ENCODE measurements at regions not wholly inside any gene's neighbourhood (a gene's known extent, or its start where the extent isn't known, plus 50 kb on each side); places are given as distances from the start of the nearest gene placed in this dataset.

GRCh38 chr10:131729938-131730660 is 170.7 kb upstream of the PPP2R2D start:
- 49 to 52% methylated on average over 10 to 14 of the region's 14 CpGs for WGBS, 2 donors
- no peak for TF ChIP-seq CTCF (IDR thresholded peaks at IDR 0.05)
- no peak for TF ChIP-seq POLR2A (IDR thresholded peaks at IDR 0.05)
- Histone ChIP-seq H3K4me1 (no peaks in the 10 kb centered on the region), H3K27me3 (no peaks in the 10 kb centered on the region), H3K9me3 (peaks cover 0 to 11% (median 0%) of the 10 kb centered on the region in 3 donors), H3K36me3 (replicated peaks in 1 of 2; ENCODE audit: insufficient read depth in 1 of 2, low read depth in 2 of 2) (no peaks in the 10 kb centered on the region), H3K4me3 (no peak overlapping the region), H3K27ac (no peak overlapping the region)
- DNase-seq (peak in 1 of 4 donors; percentile 7), ATAC-seq (no peak)
- intact Hi-C loops (cut with DNase I): no loop called here

- H3K27ac ChIP-seq: no peak overlapping the region
- TF ChIP-seq POLR2A (IDR thresholded peaks at IDR 0.05): no peak
- no peak for TF ChIP-seq CTCF (IDR thresholded peaks at IDR 0.05)
- 76 to 81% methylated on average over 18 of the region's 18 CpGs for WGBS, 2 donors
- peaks cover 0 to 11% (median 0%) of the 10 kb centered on the region in 3 donors for H3K9me3 ChIP-seq
- intact Hi-C loops (cut with DNase I): no loop called here
- H3K36me3 ChIP-seq (replicated peaks in 1 of 2; ENCODE audit: insufficient read depth in 1 of 2, low read depth in 2 of 2): no peaks in the 10 kb centered on the region
- ATAC-seq (no peak), DNase-seq (no peak)
- no peaks in the 10 kb centered on the region for H3K27me3 ChIP-seq
- H3K4me1 ChIP-seq: no peaks in the 10 kb centered on the region
- H3K4me3 ChIP-seq: no peak overlapping the region
Measured at GRCh38 chr10:131730771-131731497, 169.9 kb upstream of the PPP2R2D start.

GRCh38 chr10:131731780-131732630 is 168.8 kb upstream of the PPP2R2D start:
- Histone ChIP-seq H3K9me3 (peaks cover 0 to 11% (median 0%) of the 10 kb centered on the region in 3 donors), H3K27me3 (no peaks in the 10 kb centered on the region), H3K27ac (no peak overlapping the region), H3K4me3 (no peak overlapping the region), H3K4me1 (no peaks in the 10 kb centered on the region), H3K36me3 (replicated peaks in 1 of 2; ENCODE audit: insufficient read depth in 1 of 2, low read depth in 2 of 2) (no peaks in the 10 kb centered on the region)
- TF ChIP-seq CTCF (IDR thresholded peaks at IDR 0.05) (no peak), POLR2A (IDR thresholded peaks at IDR 0.05) (no peak)
- 68 to 80% methylated on average over 8 to 9 of the region's 9 CpGs for WGBS, 2 donors
- intact Hi-C loops (cut with DNase I): no loop called here
- ATAC-seq: no peak
- no peak for DNase-seq

- H3K4me3 ChIP-seq: no peak overlapping the region
- no peak for TF ChIP-seq CTCF (IDR thresholded peaks at IDR 0.05)
- no peak for TF ChIP-seq POLR2A (IDR thresholded peaks at IDR 0.05)
- no peak for DNase-seq
- 60 to 62% methylated on average over 5 of the region's 5 CpGs for WGBS, 2 donors
- no peaks in the 10 kb centered on the region for H3K4me1 ChIP-seq
- H3K9me3 ChIP-seq: peaks cover 0 to 11% (median 0%) of the 10 kb centered on the region in 3 donors
- H3K36me3 ChIP-seq (replicated peaks in 1 of 2; ENCODE audit: insufficient read depth in 1 of 2, low read depth in 2 of 2): no peaks in the 10 kb centered on the region
- no peak overlapping the region for H3K27ac ChIP-seq
- ATAC-seq: no peak
- H3K27me3 ChIP-seq: no peaks in the 10 kb centered on the region
- intact Hi-C loops (cut with DNase I): no loop called here
Measured at GRCh38 chr10:131732631-131733127, 168.1 kb upstream of the PPP2R2D start.

Measured in body of pancreas (tissue), 4 donors.